Fibroblast of mammary gland (primary cell): ENCODE measurements at regions not wholly inside any gene's neighbourhood (a gene's known extent, or its start where the extent isn't known, plus 50 kb on each side); places are given as distances from the start of the nearest gene placed in this dataset.

Experiments
- DNase-seq: peaks from one replicate; pipeline ENCODE4 v3.0.0-alpha.2; 2010; ENCODE audit warnings: low read depth
- H3K4me3 ChIP-seq: 2 replicates; pipeline ENCODE4 v1.5.1; 2011; ENCODE audit warnings: low read depth, mild to moderate bottlenecking, low read length, moderate library complexity; ENCODE audit not compliant: control insufficient read depth
- TF ChIP-seq, protein P1 (sequence below): conservative IDR thresholded peaks from 2 replicates; pipeline ENCODE4 v1.5.1; 2011; ENCODE audit warnings: low read depth, low read length, inconsistent platforms; ENCODE audit not compliant: control insufficient read depth, insufficient read depth

DNA sequence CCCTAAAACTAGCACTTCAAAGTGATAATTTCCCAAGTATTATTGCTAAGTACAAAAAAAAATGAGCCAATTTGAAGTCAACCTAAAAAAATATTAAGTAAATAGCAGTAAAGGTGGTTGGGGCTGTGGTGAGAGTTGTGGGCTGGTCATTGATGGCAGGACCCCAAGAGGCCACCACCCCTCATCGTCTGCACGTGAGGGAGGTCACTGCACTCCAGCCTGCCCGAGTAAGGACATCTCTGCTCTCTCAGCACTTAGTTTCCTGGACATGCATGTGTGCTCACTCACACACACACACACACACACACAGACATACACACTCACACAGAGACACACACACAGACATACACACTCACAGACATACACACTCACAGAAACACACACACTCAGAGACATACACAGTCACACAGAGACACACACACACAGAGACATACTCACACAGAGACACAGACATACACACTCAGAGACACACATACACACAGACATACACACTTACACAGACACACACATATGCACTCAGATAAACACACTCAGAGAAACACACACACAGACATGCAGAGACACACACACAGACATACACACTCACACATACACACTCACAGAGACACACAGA, 127.2 kb upstream of the SOX1 start:
- H3K4me3 ChIP-seq, result no peak overlapping the region
- TF ChIP-seq, protein P1, sequence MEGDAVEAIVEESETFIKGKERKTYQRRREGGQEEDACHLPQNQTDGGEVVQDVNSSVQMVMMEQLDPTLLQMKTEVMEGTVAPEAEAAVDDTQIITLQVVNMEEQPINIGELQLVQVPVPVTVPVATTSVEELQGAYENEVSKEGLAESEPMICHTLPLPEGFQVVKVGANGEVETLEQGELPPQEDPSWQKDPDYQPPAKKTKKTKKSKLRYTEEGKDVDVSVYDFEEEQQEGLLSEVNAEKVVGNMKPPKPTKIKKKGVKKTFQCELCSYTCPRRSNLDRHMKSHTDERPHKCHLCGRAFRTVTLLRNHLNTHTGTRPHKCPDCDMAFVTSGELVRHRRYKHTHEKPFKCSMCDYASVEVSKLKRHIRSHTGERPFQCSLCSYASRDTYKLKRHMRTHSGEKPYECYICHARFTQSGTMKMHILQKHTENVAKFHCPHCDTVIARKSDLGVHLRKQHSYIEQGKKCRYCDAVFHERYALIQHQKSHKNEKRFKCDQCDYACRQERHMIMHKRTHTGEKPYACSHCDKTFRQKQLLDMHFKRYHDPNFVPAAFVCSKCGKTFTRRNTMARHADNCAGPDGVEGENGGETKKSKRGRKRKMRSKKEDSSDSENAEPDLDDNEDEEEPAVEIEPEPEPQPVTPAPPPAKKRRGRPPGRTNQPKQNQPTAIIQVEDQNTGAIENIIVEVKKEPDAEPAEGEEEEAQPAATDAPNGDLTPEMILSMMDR, result no peak
- DNase-seq, result no peak

DNA sequence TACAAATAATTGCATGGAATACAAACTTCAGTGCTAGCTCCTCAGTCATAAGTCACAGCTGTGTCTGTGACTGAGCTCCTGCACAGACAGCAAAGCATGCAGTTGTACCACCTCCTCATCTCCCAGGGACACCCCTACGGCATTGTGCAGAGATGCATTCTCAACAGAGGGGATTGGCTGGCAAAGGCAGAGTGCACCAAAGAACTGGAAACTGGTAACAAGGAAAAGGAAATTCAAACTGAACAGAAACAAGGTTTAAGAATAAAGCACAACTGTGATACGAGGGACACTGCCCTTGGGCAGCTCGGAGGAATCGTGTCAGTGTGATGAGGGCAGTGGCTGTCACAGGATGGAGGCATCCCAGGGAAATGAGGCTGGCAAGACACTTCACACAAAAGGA, 126.1 kb upstream of the SOX1 start:
- TF ChIP-seq, protein P1, result no peak
- no peak for DNase-seq
- no peak overlapping the region for H3K4me3 ChIP-seq

DNA sequence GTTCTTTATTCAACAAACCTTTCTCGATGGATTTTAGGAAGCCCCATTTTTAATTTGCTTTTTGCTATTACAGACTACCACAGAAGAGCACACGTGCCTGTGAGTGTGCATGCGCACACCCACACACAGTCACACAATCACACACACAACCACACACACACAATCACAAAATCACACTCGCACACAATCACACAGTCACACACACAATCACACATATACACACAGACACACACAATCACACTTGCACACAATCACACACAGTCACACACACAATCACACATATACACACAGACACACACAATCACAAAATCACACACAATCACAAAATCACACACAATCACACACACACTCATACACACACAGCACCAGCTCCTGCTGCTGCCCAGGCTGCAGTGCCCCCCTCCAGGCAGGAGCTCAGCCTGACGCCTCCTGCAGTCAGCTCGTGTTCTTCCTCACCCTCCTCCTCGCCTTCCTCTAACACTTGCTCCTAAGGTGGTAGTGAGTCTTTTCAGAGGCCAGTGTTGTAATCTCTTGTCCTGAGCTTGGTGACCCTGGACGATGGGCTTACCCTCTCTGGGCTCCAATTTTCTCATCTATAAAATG, 125.0 kb upstream of the SOX1 start:
- DNase-seq, result no peak

DNA sequence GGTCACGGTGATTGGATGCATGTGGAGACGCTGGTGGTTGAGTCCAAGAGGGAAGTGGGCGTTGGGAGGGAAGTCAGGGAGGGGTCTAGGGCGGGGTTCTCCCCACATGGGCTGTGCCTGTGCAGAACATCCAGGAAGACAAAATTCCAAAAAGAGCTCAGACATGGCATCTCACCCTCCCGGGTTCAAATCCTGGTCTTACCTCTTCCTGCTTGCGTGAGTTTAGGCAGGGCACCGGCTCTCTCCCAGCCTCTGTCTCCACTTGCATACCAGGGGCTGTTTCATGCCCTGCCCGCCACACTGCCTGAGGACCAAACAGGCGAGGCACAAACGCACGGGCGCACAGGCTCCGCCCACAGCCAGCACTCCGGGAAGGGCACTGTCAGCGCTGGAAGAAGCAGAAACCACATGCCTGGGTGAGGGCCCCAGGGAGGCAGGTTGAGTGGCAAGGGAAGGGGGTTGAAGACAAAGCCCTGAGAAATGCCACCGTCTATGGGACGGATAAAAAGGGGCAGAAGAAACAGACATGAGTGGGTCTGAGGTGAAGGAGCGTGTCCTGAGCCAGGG, 123.6 kb upstream of the SOX1 start:
- DNase-seq, result no peak
- TF ChIP-seq, protein P1, result no peak
- H3K4me3 ChIP-seq, result no peak overlapping the region

More for the DNA sequence above, 125.0 kb upstream of the SOX1 start:
- TF ChIP-seq, protein P1, result no peak
- H3K4me3 ChIP-seq, result no peak overlapping the region

DNA sequence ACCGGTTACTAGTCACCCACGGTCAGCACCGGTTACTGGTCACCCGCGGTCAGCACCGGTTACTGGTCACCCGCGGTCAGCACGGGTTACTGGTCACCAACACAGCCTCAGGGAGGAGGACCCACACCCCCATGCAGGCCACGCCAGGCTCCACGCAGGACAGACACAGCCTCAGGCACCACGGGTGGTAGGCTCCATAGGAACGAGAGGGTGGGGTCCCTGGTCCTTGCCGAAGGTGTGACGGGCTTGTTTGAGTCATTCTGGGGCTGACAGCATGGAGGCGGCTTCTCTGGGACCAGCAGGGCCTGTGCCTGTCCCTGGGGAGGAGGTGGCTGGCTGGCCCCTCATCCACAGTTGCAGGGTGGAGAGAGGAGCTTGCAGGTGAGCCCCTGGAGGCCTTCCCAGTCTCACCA, 122.8 kb upstream of the SOX1 start:
- TF ChIP-seq, protein P1, result no peak
- H3K4me3 ChIP-seq, result no peak overlapping the region
- DNase-seq, result no peak

DNA sequence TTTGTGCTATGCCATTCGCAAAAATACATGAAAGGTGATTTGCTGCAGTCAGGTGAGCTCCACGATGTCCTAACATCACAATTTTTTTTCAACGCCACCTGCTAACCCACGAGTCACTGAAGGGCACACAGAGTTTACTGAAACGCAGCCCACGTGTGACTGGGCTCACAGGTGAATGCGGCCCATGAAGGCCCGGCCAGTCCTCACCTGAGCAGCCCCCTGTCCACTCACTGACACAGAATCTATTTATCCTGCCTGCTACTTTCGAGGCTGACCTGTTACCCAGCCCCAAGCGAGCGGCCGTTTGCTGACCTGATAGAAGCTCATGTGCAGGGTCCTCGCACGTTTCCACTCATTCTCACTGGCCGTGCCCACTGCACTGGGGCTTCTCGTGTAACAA, 121.9 kb upstream of the SOX1 start:
- no peak for DNase-seq
- no peak overlapping the region for H3K4me3 ChIP-seq
- TF ChIP-seq, protein P1, result no peak
